MM.1S (cell line): ENCODE measurements at regions not wholly inside any gene's neighbourhood (a gene's known extent, or its start where the extent isn't known, plus 50 kb on each side); places are given as distances from the start of the nearest gene placed in this dataset.
A peak's percentile ranks its signal among the peaks of the same experiment; 100 is the strongest.

Source experiments
- EZH2 ChIP-seq: fragments of 300-600 bp; sonication (generic); optimal IDR thresholded peaks from 2 replicates; pipeline ENCODE3; 2017; ENCODE audit warnings: low read depth, mild to moderate bottlenecking, antibody characterized with exemption, low read length, mixed read lengths
- EZH2phosphoT487 ChIP-seq: fragments of 300-600 bp; sonication (generic); IDR thresholded peaks from 2 replicates; pipeline ENCODE4 v1.6.1; 2018; ENCODE audit warnings: antibody characterized with exemption, low read length
- TF ChIP-seq, protein P1 (sequence below): fragments of 300-600 bp; sonication (generic); IDR thresholded peaks from 2 replicates; pipeline ENCODE4 v1.5.1; 2016; ENCODE audit warnings: antibody characterized with exemption, low read length, mixed read lengths

DNA sequence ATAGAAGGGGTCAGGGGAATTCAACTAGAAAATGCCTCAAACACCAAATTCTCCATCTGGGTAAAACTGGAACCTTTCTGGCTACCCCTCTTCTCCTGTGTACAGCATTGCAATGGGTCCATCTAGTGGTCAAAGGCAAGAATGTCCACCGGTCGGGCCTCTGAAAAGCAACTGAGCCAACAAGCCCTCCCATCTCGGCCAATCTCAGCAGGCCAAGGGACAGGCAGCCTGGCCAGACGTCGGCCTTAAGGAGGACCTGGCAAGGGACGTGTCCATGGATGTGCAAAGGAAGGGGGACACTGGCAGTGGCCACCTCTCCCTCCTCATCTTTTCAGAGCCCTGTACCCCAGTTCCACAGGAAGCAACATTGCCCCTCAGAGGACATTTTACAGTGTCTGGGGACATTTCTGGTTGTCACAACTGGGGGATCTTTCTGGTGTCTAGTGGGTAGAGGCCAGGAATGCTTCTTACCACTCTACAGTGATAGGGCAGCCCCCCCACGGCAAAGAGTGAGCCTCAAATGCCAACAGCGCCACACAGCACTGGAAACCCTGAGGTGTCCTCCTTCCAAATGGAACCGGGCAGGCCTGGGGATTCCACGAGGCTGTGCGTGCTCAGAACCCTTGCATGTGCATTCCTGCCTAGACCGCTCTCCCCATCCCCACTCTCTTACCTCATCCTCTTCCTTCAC is 99.8 kb upstream of the FOXA2 start:
- TF ChIP-seq, protein P1, sequence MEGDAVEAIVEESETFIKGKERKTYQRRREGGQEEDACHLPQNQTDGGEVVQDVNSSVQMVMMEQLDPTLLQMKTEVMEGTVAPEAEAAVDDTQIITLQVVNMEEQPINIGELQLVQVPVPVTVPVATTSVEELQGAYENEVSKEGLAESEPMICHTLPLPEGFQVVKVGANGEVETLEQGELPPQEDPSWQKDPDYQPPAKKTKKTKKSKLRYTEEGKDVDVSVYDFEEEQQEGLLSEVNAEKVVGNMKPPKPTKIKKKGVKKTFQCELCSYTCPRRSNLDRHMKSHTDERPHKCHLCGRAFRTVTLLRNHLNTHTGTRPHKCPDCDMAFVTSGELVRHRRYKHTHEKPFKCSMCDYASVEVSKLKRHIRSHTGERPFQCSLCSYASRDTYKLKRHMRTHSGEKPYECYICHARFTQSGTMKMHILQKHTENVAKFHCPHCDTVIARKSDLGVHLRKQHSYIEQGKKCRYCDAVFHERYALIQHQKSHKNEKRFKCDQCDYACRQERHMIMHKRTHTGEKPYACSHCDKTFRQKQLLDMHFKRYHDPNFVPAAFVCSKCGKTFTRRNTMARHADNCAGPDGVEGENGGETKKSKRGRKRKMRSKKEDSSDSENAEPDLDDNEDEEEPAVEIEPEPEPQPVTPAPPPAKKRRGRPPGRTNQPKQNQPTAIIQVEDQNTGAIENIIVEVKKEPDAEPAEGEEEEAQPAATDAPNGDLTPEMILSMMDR = peak; percentile 80
- TF ChIP-seq EZH2 = no peak
- TF ChIP-seq EZH2phosphoT487 = no peak
